DMS53 (cell line): ENCODE measurements at regions not wholly inside any gene's neighbourhood (a gene's known extent, or its start where the extent isn't known, plus 50 kb on each side); places are given as distances from the start of the nearest gene placed in this dataset.

ENCODE experiments used
- DNase-seq: peaks from one replicate; lab custom pipeline; 2025; lab: John Stamatoyannopoulos, UW

DNA sequence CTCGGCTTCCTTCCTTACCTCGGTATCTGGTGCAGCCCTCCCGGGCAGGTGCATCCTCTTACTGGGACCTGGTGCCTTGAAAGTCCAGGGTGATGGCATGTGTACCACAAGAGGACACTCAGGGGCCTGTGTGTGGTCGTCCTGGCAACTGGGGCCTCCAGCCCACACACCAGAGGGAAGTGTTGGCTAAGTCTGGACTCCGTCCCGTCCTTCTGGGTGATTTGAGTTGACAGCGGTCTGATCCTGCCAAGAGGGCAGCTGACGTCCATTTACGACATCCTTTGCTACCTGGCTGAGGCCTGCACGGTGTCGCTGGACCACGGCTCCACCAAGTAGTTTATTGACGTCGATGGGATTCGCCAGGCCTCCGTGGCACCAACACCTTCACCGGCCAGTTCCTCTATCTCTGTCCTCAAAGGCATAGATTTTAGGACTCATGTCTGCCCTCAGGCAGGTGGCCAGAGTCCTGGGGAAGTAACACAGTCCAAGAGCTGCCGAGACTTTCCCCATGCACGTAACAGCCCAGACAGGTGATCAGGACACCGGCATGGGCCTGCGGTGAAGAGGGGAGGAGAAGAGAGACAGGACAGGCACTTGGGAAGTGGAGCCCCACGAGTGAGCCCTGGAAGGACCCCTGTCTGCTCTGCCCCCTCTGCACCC lies 186.0 kb upstream of the HDAC4 start:
- no peak for DNase-seq

DNA sequence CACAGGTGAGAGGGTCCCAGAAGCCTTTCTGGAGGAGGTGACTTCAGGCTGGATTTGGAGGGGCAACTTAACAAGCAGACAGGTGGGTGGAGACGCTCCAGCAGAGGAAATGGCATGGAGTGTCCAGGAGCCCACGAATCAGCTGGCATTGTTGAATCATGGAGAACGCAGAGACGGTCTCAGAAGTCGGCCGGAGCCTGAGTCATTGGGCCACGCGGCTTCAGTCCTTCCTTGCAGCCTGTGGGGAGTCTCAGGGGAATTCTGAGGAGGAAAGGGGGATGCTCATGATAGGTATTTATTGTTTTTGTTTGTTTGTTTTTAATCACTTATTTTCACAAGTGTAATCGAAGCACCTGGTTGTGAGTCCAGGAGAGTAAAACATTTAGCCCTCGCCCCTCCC lies 184.6 kb upstream of the HDAC4 start:
- DNase-seq = no peak

DNA sequence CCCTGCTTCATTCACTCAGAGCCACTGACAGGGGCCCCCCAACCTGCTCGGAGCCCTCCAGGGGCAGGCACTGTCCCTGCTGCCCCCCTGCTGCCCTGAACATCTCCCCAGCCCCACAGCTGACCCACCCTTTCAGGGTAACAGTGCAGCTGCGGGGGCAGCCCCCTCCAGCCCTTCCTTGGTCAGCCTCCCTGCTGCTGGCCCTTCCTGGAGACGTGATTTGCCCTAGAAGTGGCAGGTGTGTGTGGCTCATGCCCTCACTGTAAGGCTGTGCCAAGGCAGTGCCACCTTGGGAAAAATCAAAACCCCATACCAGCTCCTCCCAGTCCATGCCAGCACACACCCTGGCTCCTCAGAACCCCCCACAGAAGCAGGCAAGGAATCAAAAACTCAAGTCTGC lies 184.2 kb upstream of the HDAC4 start:
- DNase-seq = no peak

DNA sequence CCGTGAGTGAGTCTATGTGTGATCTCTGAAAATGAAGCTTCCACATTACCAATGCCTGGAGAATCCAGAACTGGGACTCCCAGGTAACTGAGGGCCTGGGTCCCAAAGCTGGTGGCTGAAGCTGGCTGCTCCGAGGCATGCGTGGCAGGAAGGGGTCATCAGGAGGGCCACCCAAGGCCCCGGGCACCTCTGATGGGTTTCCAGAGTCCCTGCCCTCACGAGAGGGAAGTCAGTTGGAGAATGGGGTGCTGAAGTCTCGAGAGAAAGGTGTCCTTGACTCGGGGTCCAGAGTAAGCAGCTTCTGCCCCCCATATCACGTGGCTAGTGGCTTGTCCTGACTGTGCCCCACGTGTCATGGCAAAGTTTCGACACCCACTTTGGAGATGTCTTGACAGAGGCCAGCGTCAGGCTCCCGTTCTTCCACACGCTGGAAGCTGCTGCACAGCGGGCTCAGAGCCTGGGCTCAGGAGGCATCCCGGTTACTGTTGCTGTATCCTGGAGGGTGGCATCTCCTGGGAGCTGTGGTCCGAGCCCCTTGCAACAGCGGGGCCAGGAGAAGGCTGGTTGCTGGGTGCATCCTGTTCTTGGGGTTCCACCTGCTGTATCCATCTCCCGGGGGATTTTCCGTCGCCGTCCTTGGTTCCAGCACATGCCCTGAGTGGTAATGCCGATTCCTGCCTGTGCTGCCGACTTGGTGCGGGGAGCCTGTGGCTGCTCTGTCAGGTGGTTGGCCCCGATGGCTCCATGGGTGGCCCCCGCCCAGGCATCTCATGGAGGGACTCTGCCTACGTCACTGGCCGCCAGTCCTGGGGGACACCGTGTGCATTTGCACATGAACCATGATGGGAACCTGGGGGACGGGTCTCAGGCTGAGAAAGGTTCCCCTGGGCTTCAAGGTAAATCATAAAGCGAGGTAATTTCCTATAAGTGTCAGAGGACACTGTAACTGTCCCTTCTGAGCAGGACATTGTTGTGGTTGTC lies 183.3 kb upstream of the HDAC4 start:
- no peak for DNase-seq

DNA sequence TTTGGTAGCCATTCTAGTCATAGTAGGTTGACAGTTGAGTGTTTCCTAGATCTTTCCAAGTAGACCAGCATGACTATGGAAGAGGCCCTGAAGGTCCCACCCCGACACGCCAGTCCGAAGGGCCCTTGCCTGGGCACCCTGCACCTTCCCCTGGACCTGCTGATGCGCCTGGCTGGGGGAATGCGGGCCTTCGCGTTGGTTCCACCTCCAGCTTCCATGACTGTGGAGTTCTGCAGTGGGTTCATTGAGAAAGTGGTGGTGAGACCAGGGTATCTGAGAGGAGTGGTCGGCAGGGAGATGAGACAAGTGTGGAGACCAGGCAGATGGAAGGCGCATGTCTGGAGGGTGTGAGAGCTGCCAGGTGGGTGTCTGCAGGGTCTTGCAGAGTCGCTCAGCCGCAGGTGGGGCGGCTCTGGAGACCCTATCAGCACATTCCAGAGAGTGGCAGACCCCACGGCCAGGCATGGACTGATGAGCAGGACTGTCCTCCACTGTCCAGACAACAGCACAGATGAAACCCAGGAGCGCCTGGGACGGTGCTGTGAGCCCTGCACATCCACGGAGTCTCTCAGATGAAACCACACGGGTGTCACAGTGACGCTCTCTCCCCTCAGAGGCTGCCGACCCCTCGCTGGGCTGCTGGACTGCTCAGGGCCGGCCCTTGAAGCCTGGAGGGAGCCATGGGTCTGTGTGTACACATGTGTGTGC lies 182.5 kb upstream of the HDAC4 start:
- DNase-seq = no peak

DNA sequence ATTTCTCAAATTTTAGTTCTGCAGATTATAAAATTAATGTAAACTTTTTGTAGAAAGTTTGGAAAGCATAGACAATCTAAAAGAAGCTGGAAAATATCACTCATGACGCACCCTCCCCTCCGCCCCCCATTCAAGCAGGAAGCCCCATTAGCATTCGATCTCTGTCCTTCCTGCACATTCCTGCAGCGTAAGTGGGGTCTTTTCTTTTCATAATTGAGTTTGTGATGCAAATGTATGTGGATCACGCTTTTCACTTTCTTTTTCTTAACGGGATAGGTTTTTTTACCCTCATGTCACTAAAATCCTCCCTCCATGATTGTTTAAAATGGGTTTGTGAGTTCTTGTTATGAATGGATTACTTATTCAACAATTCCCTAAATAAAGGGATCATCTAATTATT lies 181.7 kb upstream of the HDAC4 start:
- DNase-seq = no peak

DNA sequence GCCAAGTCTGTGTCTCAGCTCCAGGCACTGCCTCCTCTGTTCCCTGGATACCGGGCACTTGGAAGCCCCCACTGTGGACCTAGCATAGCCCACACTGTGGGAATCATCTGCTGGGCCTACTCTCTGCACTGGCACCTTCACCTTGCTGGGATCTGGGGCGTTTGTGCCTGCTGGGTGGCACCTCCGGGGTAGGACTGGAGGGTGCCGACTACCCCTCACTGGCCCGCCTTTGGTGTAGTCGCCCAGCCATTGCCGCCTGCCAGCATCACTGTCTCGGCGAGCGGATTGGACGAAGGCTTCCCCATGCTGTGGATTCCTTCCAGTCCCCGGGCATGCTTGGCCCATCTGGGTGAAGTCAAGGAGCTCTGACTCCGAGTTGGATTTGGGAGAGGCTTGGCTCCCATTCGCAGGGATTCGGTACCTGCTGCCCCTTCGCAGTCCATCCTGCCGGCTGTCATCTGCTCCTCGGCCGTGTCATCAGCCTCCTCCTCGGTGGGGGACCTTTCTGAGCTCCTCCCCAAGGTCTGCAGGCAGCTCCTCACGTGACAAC lies 180.6 kb upstream of the HDAC4 start:
- DNase-seq = no peak

DNA sequence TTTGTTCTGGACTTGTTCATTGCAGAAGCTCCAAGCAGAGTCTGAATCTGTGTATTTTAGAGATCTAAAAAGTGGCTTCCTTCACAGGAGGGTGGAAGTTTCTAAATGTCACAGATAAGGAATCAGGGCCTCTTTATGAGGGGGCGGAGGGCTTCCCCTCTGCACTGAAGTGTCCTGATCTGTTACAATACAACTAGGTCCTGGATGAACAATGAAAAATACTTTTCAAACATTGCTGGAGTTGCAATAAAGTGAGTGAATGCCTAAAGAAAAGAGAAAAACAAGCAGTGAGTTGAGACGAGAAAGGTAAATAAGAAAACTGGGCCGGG lies 179.3 kb upstream of the HDAC4 start:
- DNase-seq = no peak

DNA sequence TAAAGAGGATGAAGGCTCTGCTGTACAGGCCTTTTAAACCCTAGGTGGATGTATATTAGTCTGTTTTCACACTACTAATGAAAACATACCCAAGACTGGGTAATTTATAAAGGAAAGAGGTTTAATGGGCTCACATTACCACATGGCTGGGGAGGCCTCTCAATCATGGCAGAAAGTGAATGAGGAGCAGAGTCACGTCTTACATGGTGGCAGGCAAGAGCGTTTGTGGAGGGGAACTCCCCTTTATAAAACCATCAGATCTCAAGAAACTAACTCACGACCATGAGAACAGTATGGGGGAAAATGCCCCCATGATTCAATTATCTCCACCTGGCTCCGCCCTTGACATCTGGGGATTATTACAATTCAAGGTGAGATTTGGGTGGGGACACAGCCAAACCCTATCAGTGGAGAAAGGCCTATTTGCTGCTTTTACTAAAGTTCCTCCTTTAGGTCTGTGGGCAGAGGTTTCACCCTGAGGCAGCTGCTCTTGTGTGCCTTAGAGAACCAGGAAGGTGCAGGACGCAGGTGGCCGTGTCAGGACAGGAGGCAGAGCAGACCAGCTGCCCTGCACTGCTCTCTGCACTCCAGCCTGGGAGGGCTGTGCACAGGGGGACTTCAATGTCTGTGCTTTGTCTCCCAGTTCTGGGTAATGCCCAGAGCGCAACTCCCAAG lies 178.8 kb upstream of the HDAC4 start:
- DNase-seq = no peak

DNA sequence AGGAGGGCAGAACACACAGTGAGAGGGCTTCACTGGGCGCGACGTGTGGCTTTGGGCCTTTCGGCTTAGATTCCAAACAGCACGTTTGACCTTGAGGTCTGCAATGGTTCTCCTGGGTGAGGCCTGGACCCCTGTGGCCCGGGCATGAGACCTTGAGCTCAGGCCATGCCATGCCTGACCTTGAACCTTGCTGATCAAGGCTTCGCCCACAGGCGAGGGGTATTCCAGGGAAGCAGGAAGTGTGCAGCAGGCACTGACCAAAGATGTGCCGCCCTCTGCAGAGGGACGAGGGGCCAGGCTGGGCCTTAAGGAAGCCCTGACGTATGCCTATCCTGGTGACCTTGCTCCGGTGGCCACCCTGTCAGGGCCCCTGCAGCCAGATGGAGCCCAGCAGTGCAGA lies 178.3 kb upstream of the HDAC4 start:
- DNase-seq = no peak

DNA sequence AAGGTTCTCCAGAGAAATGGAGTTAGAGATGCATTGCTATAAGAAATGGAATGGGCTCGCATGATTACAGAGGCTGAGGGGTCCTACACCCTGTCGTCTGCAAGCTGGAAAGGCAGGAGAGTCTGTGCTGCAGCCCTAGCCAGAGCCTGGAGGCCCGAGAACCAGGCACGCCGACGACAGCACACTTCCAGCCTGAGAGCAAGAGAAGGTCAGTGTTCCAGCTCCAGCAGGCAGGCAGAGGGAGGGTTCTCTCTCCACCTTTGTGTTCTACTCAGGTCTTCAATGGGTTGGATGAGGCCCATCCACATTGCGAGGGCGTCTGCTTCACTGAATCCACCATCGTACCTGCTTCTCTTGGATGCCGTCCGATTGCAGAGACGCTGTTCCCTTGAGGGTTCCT lies 177.6 kb upstream of the HDAC4 start:
- DNase-seq = no peak

DNA sequence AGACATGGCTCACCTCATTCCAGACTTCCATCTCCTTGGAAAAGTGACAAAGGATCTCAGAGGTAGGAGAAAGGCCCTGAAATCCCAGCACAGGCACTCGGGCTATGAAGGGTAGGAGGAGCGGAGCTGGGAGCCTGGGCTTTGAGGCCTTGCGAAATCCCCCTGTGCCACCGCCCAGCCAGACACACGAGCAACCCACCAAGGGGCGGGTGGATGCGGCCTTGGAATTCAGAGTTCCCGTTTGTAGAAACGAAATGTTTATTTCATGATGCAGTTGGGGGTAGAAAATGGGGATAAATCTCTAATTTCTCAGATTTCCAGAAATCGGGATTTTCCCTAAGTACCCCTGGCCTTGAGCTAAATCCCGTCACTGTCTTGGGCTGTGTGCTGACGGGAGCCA lies 177.1 kb upstream of the HDAC4 start:
- DNase-seq = no peak

DNA sequence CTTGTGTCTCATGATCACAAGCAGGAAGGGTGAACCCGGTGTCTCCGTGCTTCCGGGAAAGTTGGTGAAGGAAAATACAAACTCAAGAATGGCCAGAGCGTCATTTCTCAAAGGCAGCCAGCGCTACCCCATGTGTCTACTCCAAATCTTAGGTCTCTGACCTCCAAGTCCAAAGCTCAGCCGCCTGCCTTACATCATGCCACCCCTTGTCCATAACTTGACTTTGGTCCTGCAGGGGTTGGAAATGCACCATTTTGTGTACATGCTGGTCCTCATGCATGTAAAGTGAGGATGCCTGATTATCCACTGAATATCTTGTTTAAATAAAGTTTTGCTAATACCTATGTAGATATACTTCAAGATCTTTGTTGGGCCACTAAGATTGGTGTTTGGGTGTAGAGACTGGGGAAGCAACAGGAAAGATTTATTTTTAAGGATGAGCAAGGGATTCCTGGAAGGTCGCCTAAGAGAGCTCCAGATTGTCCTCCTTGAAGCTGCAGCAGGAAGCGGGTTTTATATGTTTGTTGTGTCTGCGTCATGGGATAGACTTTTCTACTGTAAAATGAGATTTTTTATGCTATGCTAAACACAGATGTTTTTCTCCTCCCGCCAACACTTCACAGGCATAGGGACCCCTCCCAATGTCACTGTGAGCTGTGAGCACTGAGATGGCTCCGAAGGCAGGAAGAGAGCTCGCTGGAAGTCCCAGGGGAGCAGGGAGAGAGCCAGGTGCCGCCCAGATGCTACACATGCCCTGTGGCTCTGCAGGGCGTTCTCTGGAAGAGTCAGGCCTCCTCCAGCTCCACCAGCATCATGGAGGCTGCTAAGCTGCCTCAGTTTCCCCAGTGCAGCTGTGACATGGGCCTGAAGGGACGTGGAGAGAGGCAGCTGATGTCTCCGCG lies 176.2 kb upstream of the HDAC4 start:
- no peak for DNase-seq

DNA sequence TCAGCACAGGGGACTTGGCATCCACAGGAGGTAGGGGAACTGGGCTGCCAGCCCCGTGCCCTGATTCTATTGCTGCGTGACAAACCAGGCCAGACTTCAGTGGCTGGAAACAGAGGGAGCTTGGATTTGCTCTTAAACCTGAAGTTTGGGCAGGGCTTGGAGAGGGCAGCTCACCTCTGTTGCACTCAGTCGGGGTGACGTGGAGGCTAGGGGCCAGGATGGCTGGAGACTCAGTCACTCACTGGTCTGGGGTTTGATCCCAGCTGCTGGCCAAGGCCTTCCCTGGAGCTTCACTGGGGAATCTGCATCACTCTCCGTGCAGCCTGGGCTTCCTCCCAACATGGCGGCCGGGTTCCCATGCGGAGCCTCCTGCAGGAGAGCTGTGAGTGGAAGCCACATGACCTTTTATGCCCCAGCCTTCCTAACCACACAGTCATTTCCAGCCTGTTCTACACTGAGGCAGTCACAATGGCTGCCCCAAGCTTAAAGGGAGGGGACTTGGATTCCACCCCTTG lies 175.2 kb upstream of the HDAC4 start:
- no peak for DNase-seq

DNA sequence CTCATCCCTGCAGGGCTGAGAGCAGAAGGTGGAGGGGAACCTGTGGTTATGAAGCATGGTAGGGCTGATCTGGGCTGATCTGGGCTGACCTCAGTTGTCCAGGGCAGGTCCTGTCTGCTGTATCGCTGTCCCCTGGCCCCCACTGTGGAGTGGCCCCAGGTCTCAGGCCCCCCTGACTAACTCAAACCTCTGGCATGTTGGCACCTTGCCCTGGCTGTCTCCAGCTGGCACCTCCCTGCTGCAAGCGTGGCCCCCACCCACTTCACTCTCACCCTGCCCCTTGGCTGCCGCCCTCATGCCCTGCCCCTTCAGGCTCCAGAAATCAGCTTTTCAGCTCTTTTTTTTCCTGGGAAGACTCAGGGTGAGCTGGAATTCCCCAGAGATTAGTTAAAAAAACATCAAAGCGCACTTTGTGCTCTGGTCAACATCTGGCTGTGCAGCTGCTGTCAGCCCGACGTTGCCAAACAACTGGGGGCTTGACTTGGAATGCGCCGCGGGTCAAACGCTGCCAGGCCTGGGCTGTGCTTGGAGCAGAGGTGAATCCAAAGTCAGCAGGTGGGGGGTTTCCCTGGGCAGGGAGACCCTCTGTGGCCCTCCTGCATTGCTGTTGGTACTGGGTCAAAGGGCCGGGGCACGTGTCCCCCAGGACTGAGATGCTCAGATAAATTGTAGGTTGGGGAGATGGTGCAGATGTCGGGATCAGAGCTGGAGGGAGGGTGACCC lies 173.8 kb upstream of the HDAC4 start:
- DNase-seq = no peak

DNA sequence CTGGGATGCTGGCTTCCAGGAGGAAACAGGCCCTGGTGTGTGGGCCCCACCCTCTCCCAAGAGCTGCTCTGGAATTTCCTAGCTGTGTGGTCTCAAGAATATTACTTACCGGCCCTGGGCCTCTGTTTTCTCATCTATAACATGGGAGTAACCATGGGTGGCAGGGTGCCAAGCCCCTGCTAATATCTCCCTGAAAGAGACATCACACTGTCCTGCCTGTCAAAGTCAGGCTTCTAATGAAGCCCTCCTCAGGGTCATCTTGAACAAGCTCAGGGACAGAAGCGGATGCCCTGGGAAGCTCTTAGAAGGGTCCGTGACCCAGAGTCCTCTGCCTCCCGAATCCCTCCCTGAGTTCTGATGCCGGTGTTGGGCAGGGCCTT lies 173.2 kb upstream of the HDAC4 start:
- DNase-seq = no peak

DNA sequence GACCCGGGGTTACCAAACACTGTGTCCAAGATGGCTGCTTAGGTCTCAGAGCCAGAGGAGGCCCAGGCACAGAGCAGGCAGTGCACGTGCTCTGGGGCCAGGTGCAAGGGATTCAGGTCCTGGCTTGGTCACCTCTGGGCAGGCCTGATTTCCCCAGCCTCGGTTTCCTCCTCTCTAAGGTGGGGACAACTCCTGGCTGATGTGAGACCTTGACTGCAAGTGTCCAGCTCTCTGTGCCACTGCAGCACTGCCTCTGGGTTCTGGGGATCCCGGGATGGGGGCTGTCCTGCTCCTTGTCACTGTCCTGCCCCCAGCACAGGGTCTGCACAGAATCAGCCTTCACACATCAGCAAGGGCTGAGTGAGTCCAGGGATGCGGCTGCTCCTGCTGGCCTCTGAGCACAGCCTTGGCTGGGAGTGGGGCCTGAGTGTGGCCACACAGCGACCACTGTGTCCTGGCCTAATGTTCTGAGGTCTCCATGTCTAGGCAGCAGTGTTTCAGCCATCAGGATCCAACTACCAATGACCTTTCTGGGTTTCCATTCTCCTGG lies 170.2 kb upstream of the HDAC4 start:
- DNase-seq = no peak

DNA sequence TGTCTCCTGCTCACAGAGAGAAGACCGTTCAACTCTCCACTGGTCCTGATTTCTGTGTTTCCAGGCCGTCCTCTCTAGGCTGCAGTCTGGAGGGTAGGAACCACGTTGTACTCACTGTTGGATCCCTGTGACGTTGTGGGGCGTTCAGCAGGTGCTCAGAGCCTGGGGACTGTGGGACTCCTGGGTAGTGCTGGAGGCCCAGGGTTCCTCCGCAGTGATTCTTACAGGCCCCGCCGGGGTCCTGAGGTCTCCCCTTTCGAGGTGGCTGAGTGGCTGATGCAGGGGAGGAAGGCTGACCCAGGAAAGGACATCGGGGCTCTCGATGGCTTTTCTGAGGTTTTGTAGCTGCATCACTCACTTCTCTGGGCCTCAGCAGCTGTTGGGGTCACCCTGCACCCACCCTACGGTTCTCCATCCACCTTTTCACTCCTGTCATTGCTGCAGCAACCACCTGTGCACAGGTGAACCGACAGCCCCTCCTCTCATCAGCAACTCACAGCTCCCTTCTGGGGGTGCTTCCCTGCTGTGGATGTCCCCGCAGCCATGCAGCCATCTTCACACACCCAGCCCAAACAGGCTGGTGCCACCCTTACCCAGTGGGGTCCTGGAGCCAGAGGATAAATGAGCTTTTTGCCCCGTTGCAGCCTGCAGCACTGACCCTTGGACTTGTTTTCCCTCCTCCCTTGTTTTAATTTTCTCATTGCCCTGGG lies 169.6 kb upstream of the HDAC4 start:
- DNase-seq = no peak

DNA sequence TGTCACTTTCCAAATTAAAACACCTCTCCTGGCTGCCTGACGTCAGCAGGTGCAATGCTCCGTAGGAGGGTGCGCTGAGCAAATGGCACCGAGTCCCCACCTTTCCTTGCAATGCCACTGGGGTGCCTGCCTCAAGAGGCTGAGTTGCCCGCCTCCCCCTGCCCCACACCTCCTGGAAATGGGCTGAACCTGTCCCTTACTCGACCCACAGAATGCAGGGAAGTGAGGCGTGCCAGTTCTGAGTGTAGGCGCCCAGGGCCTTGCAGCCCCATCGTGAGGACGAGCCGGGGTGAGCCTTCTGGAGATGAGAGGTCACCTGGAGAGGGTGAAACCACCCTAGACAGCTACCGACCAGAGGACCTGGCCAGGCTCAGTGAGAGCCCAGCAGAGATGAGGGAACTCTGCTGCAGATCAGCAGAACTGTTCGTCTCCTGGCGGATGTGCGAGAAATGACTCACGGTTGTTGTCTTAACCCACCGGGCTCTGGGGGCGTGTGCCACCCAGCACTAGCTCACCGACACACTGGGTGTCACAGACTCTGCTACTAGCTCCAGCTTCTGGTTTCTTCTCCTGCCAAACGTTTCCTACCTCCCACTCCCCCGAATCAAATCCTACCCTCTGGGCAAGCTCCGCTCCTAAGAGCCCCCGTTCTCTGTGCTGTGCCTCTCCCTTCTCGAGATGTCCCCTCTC lies 168.7 kb upstream of the HDAC4 start:
- DNase-seq = no peak
